ENCODE measurements at regions not wholly inside any gene's neighbourhood (a gene's known extent, or its start where the extent isn't known, plus 50 kb on each side); places are given as distances from the start of the nearest gene placed in this dataset.
"Not testable (repeated sequence)": the region's sequence is repeated elsewhere in the genome, so short reads cannot be mapped to it uniquely, and the experiment has no call there.

DNA sequence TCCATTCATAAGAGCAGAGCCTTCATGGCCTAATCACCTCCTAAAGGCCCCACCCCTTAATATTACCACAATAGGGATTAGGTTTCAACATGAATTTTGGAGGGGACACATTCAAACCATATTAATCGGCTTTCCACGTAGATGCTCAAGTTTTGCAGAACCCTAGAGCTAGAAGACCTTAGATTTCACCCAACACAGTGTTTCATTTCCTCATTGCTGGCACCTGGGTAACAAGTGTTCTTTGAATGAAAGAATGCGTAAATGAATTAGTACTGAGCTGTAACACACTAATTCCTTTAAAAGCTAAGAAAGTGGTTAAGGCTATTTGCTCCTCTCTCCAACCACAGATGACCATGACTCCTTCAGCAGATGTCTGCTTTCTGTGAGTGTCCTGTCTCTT is 252.5 kb downstream of the SMAD2 start:
- DNase-seq (ENCODE audit: low spot score): no peak

DNA sequence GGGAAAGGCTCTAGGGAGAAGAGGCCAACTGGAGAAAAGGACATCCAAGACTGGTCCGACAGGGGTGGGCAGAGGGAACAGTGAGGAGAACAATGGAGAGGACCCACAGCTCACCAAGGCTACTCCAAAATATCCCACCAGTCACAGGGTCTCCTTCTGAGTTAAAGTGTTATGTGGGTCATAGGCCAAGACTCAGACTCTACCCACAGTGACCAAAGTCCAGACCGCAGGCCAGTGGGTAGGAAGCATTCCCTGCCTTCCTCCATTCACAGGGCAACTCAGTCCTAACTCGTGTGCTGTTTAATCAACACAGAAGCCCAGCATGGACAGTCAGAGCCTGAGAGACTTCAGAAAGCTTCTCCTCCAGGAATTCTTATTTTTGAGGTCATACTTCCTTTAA is 260.6 kb downstream of the SMAD2 start:
- DNase-seq (ENCODE audit: low spot score): no peak

DNA sequence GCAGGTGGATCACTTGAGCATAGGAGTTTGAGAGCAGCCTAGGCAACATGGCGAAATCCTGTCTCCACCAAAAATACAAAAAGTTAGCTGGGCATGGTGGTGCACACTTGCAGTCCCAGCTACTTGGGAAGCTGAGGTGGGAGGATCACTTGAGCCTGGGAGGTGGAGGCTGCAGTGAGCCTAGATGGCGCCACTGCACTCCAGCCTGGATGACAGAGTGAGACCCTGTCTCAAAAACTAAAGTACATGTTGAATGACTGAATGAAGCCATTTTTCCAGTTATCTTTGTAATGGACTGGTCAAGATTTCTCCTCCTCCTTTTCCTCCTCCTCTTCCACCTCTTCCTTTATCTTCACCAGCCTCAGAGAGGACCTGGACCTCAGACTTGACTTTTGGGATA is 272.0 kb downstream of the SMAD2 start:
- DNase-seq (ENCODE audit: low spot score): no peak

DNA sequence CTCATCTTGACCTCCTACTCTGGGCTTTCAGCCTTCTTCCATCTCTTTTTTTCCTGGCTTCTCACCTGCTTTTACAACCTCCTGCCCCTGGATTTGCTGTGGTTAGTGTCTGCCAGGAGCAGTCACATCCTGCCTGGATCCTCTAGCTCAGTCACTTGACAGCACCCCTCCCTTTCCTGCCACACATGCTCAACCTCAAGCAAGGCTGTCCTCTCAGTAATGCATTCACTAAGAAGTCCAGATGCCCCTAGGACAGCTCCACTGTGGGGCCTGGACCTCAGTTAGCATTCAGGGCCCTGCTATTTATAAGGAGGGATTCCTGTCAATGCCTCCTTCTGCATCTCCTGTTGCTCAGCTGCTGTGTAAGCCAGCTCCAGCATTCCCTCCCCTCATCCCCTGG is 275.5 kb downstream of the SMAD2 start:
- no peak for DNase-seq (ENCODE audit: low spot score)

DNA sequence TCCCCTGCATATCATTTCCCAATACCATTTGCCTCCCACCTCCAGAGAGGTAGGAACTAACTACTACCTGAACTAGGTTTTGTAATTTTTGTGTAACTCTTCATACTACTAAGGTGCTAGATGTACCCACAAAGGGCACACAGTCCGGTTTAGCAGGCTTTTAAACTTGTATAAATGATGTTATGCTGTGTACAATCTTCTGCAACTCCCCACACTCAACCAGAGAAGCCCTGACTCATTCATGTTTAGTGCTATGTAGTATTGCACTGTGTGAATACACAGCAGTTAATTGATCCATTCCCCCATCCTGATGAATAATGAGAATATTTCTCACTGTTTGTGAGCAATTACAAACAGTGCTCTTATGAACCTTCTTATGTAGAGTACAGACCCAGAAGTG is 285.6 kb downstream of the SMAD2 start:
- no peak for DNase-seq (ENCODE audit: low spot score)

DNA sequence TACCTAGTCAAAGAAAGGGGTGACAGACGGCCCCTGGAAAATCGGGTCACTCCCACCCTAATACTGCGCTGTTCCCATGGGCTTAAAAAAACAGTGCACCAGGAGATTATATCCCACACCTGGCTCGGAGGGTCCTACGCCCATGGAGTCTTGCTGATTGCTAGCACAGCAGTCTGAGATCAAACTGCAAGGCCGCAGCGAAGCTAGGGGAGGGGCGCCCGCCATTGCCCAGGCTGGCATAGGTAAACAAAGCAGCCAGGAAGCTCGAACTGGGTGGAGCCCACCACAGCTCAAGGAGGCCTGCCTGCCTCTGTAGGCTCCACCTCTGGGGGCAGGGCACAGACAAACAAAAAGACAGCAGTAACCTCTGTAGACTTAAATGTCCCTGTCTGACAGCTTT is 292.9 kb downstream of the SMAD2 start:
- DNase-seq (ENCODE audit: low spot score): not testable (repeated sequence)

DNA sequence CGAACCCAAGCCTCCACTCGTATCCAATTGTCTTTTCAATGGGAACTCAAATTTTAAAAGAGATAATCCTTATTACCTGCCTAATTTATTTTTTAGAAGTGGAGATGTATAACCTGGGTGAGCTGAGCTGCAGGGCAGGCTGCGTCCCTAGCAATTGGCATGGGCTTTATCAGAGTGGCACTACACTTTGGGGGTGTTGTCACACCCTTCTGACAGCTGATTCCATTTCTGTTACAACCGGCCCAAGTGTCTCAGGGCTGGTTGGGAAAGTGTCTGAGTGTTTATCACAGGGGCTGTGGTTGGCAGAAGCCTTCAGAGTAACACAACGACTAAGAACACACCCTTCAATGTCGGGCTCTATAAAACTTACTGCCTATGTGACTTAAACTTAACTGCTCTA is 295.0 kb downstream of the SMAD2 start:
- DNase-seq (ENCODE audit: low spot score): no peak

DNA sequence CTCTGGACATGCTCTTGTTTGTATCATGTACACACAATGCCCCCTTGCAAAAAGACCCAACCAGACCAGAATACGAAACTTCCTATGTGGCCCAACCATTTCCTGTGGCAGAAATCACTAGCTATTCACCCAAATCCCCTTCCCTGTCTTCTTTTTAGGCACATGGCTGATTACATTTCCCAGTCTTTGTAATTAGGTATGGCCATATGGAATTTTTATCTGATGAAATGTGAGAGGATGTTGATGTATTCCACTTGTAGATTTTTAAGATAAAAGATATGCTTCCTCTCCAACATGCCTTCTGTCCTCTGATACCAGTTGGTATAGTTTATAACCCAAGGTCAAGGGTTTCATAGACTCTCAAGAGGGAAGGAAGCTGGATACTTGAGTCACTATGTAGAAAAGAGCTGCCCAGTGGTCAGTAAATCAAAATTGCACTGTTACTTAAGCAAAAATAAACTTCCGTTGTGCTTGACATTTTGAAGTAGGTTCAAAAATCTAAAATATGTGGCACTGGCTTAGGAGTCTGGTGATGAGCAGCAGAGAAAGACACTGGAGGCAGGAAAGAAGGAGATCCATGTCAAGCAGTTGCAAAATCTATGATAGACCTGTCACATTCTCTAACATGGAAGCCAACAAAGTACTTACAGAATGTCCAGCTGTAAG is 297.4 kb downstream of the SMAD2 start:
- no peak for DNase-seq (ENCODE audit: low spot score)

DNA sequence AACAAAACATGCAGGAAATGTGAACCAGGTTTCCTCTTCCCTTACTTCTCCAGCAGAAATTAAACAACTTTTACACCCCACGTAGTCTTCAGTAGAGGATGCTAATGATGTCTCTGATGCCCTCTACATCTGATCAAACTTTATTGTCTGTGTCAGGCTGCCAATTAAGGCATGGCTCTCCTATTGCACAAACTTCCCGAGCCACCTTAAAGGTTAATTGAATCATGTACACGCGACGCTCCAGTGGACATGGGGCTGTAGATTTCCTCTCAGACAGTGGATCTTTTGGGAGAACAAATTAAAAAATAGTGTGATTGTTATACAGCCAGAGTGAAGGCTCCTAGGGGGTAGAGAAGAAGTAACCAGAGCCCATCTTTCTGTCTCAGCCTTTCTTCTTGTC is 301.6 kb downstream of the SMAD2 start:
- DNase-seq (ENCODE audit: low spot score): no peak

DNA sequence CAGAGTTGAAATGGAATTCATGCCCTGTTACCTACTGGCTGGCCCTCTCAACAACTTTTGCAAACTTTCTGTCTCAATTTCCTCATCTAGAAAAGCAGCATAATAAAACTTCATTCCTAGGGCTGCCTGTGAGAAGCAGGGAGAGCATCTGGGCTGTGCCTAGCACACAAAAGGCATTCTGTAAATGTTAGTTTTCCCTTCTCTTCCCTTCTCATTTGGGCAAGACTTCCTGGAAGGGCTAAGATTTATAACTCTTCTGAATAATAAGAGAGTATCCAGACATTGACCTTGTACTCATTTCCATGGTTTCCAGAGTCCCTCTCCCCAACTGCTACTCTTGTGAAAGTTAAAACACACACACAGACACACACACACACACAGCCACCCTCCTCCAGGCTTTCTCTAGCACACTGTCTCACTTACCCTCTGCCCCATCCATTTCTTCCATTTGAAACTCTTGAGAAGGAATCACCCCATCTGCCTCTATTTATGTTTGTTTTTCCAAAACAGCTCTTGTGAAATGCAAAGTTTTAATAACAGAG is 302.1 kb downstream of the SMAD2 start:
- DNase-seq (ENCODE audit: low spot score): no peak

DNA sequence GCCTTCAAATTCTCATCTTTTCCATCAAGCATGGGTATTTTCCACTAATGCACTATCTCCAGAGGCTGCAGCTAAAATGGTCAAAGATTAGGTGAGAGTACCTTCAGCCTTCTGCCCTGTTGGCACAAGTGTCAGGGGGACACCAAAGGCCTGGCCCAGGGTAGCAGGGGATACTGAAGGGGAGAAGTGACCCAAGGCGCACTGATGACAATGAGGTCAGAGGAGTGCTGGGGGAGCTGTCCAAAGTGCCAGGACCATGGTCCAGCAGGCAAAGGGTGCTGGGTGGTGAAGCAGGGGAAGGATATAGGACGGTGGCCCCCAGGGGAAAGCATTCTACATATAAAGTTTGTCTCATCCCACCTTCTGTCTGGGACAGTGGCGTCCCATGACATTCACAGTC is 303.4 kb downstream of the SMAD2 start:
- no peak for DNase-seq (ENCODE audit: low spot score)

DNA sequence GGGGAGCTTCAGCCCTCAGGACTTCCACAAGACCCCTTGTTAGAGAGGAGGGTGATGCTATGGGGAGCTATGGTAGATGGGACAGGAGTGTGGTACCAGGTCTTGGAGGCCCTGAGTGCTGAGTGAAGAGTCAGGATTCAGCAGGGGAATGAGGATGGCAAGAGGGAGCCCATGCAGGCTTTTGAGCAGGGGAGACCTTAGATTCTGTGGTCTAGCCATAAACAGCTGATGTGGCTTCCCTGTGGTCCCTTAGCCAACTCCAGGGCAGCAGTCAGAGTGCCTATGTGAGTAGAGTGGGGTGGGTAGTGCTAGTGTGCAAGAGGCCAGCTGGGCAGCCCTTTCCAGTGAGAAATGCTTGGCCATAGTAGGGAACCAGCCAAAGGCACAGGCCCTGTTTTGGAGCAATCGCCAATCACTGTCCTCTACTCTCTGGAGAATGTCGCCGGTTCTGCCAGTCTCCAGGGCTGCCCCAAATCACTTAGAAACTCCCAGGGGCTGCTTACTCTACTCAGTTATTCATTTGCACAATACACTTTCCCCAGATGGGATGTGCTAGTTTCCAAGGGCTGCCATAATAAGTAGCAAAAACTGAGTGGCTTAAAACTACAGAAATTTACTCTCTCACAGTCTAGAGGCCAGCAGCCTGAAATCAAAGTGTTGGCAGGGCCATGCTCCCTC is 310.5 kb downstream of the SMAD2 start:
- DNase-seq (ENCODE audit: low spot score): no peak

DNA sequence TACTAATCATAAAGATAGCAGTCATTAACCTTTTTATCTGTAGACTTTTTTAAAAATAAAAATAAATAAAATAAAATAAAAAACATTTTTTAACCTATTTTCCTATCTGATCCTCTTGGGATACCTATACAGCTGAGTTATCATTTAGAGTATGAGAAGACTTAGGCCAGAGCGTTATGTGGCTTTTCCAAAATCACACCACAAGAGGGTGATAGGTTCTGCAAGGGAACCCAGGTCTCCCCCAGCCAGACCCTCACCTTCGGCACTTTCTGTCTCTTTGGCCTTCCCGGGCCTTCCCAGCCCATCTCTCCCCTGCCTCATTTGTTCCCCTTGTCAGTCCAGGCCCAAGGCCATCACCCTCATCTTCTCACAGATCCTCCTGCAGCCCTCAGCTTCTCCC is 311.7 kb downstream of the SMAD2 start:
- no peak for DNase-seq (ENCODE audit: low spot score)

DNA sequence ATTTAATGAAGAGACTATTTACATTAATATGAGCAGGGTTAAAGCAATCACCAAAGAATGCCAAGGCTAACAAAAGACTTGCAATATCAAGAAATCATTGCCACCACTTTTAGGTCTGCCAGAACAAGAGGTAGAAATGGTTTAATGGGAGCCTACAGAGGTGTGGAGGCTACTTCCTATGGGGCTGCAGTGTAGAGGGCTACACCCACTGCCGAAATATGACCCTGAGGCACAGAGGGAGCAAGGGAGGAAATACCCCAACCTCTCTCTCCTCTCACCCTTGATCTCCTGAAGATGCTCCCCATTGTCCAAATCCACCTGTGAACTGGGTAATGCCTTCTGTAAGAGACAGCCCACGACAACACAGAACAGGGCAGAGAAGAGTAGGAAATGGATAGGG is 315.4 kb downstream of the SMAD2 start:
- DNase-seq (ENCODE audit: low spot score): no peak

DNA sequence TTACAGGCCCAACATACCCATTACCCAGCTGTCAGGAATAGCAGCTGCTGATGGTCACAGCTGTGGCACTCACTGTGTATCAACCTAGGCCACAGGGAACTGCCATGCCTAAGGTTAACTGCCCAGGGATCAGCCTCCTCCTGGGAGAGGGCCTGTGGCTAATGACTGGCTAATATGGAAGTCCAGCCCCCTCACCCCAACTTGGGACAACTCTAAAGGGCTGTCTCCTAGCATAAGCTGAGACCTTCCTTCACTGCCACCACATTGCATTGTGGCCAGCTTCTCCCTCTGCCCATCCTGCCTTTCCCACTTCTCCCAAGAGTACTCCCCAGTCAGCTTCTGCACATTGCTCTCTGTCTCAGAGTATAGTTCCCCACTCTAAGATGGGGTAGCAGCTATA is 316.5 kb downstream of the SMAD2 start:
- DNase-seq (ENCODE audit: low spot score): no peak

DNA sequence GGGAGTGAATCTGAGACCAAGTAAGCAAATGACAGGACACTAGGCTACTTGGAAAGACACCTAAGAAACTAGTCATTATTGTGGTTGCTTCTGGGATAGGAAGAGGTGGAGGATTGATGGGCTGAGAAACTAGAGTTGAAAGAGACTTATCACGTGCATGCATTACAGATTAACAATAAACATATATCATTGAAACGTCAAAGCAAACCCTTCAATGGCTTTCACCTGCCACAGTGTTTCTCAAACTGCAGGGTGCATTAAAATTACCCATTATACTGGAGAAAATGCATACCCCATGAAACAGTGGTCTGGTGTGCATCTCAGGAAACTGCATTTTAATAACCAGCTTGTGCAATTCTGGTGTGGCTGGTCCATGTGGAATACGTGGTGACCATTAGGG is 318.8 kb downstream of the SMAD2 start:
- DNase-seq (ENCODE audit: low spot score): no peak

DNA sequence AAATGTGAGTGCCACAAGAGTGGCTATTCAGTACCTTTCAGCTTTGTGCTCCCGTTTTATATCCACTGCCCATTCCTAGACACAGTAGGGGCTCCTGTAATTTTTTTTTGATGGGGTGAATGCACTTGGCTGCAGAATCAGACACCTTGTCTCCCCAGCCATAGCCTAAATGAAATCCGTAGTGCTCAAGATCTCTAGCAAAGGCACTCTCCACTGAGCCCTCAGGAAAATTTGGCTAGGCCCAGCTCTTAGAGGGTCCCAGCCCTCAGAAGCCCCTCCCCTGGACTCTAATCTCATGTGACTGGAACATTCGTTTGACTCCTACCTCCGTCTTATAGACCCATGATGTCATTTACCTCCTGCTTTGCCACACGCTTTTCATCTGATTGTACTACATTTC is 323.9 kb downstream of the SMAD2 start:
- no peak for DNase-seq (ENCODE audit: low spot score)

DNA sequence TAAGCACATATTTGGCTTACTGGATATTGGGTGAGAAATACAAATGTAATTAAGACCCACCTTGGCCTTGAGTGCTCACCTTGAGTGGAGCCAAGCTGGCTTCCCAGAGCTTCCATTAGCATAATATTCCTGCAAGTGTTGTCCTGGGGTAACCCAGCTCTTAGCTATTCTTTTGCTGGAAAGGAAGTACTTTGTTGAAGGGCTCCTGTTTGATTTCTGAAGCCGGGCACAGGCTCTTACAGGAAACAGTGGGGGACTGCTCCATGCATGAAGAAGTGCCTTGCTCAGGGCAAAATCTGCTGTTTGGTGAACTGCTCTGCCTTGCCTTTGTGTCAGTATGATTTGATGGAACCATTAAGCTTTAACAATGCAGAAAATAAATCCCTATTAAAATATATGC is 325.4 kb downstream of the SMAD2 start:
- no peak for DNase-seq (ENCODE audit: low spot score)

DNA sequence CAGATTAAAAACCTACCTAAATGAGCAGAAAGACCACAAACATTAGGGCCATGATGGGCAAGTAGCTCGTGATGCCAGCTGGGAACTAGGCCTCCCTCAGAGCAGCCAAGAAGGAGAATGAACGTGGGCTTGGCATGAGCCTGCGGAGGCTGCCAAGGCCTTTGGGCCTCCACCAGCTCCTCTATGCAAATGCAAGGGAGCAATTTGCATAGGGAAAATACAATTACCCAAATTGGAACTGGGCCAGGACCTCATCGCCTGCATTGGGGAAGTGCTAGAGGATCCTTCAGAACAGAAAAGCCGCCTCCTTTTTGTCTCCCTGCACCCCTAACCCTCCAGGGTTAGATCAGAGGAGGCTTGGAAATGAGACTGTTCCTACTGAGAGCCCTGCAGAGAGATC is 326.4 kb downstream of the SMAD2 start:
- DNase-seq (ENCODE audit: low spot score): no peak

DNA sequence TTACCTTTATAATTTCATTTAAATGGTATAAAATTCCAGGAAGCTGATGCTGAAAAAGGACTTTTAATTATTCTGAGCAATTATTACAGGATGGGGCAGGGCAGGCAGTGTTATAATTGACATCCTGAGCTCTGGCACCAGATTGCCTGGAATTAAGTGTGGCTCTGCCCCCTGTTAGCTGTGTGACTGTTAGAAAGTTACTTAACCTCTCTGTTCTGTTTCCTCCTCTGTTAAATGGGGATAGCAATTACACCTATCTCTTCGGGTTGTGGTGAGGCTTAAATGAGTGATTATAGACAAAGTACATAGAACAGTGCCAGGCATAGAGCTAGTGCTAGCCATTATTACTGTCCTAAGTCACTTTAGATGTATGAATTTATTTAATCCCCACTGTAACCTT is 327.3 kb downstream of the SMAD2 start:
- no peak for DNase-seq (ENCODE audit: low spot score)

DNA sequence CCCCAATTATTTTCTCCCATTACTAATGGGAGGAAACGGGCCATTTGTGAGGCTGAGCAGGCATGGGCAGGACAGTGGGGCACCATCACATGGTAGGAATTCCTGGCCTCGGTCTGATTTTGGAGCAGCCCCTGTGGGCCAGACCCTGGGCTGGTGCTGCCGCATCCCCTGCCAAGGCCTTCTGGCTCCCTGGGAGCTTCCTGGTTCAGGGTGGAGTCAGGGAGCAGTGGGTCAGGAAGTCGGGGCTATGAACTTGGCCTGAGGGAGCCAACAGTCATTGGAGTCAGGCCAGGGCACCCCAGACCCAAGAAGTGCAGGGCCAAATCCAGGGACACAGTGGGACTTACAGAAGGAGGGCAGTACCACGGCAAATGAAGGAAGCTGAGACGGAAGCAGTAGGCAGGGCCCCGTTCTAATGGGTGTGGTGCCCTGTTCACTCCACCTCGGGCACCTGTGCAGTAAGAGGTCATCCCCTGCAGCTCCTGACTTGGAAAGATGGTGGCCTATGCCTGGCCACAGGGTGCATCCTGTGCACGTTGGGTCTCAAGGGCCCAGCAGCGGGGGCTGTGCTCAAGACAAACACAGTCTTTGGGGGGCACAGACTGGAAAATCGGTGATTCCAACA is 328.1 kb downstream of the SMAD2 start:
- no peak for DNase-seq (ENCODE audit: low spot score)

DNA sequence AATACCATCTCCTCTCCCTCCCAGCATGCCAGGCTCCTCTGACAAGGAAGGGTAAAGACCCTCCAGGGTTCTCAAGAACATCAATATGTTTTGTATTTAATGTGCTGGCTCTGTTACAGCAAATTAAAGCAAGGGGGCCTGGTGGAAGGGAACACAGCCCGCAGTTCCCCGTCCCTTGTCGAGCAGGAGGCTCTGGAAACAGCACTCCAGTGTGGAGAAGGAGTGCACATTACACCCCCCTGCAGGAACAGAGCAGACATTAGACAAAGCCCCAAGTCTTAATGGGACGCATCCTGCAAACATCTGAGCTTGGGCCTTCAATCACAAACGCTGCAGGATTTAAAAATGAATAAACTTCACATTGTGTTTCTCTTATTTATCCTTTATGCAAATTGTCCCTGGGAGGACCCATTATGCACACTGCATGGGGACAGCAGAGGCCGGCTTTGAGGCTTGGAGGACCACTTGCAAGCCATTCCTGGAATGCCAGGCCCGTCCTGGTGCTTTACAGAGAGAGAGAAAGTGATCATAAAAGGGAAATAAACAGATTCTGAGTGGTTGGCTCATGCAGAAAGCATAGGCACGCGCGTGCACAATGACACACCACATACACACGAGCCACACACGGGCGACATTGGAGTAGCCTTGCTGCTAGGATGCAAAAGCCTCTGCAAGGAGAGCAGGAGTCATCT is 328.7 kb downstream of the SMAD2 start:
- DNase-seq (ENCODE audit: low spot score): no peak
